ENCODE measurements at regions not wholly inside any gene's neighbourhood (a gene's known extent, or its start where the extent isn't known, plus 50 kb on each side); places are given as distances from the start of the nearest gene placed in this dataset.

- ChIA-PET CTCF (interaction anchor here (1.0 to 1.3 kb wide), 2 partner anchors 106 to 176 kb away, joined by 3 to 7 read pairs; no protein-coding TSS in a partner anchor), POLR2A (interaction anchor here (0.6 kb wide), 1 partner anchor 672 kb away, joined by 4 read pairs; no protein-coding TSS in a partner anchor)
- Mint-ChIP-seq H3K9me3 (no peaks in the 10 kb centered on the region), H3K4me3 (no peak overlapping the region), H3K4me1 (peaks cover 22% of the 10 kb centered on the region), H3K36me3 (no peaks in the 10 kb centered on the region), H3K27ac (no peak overlapping the region), H3K27me3 (ENCODE audit: low read depth) (no peaks in the 10 kb centered on the region; the same call in 1 of the 2 replicates)
- no peak for TF ChIP-seq KAT7 (CRISPR knock-in tag; IDR thresholded peaks at IDR 0.05; ENCODE audit: borderline replicate concordance)
- ATAC-seq (no peak), DNase-seq (ENCODE audit: low spot score) (no peak)
Observed at GRCh38 chr6:33877982-33878535, 74.3 kb upstream of the MLN start.

GRCh38 chr6:33875696-33876095 lies 71.9 kb upstream of the MLN start:
- Mint-ChIP-seq H3K27ac (no peak overlapping the region), H3K4me1 (peaks cover 22% of the 10 kb centered on the region), H3K36me3 (no peaks in the 10 kb centered on the region), H3K27me3 (ENCODE audit: low read depth) (no peaks in the 10 kb centered on the region; the same call in 1 of the 2 replicates), H3K9me3 (no peaks in the 10 kb centered on the region), H3K4me3 (no peak overlapping the region)
- no peak for ATAC-seq
- ChIA-PET POLR2A (no interaction called here), CTCF (interaction anchor here (1.0 kb wide), 1 partner anchor 104 kb away, joined by 4 read pairs; no protein-coding TSS in a partner anchor)
- no peak for DNase-seq (ENCODE audit: low spot score)
- TF ChIP-seq ATF6 (CRISPR knock-in tag; IDR thresholded peaks at IDR 0.05), result no peak
- TF ChIP-seq ERG (CRISPR knock-in tag; IDR thresholded peaks at IDR 0.05), result no peak
- TF ChIP-seq ATF2 (CRISPR knock-in tag; IDR thresholded peaks at IDR 0.05; ENCODE audit: borderline replicate concordance, low read depth), result no peak
- TF ChIP-seq GABPB1 (CRISPR knock-in tag; IDR thresholded peaks at IDR 0.05), result no peak
- TF ChIP-seq TEAD1 (CRISPR knock-in tag; IDR thresholded peaks at IDR 0.05), result no peak
- TF ChIP-seq SOX15 (CRISPR knock-in tag; IDR thresholded peaks at IDR 0.05), result no peak

- no peak for DNase-seq (ENCODE audit: low spot score)
- no peaks in the 10 kb centered on the region for H3K9me3 Mint-ChIP-seq
- ATAC-seq, result no peak
- H3K36me3 Mint-ChIP-seq, result no peaks in the 10 kb centered on the region
- H3K4me1 Mint-ChIP-seq, result peaks cover 17% of the 10 kb centered on the region
- ChIA-PET POLR2A (no interaction called here), CTCF (interaction anchor here (1.0 kb wide), 1 partner anchor 104 kb away, joined by 4 read pairs; no protein-coding TSS in a partner anchor)
- H3K27me3 Mint-ChIP-seq (ENCODE audit: low read depth), result no peaks in the 10 kb centered on the region
- H3K27ac Mint-ChIP-seq, result no peak overlapping the region
- H3K4me3 Mint-ChIP-seq, result no peak overlapping the region
- TF ChIP-seq ERG (CRISPR knock-in tag; IDR thresholded peaks at IDR 0.05) (no peak), ELF4 (CRISPR knock-in tag; IDR thresholded peaks at IDR 0.05; ENCODE audit: low read depth) (no peak), ZSCAN18 (CRISPR knock-in tag; IDR thresholded peaks at IDR 0.05) (no peak), SOX15 (CRISPR knock-in tag; IDR thresholded peaks at IDR 0.05) (no peak), NFE2L1 (CRISPR knock-in tag; IDR thresholded peaks at IDR 0.05) (no peak), ZNF512 (CRISPR knock-in tag; IDR thresholded peaks at IDR 0.05; ENCODE audit: borderline replicate concordance) (no peak), RELA (CRISPR knock-in tag; IDR thresholded peaks at IDR 0.05; ENCODE audit: borderline replicate concordance) (no peak), PREB (CRISPR knock-in tag; IDR thresholded peaks at IDR 0.05; ENCODE audit: borderline replicate concordance) (no peak), GTF2I (CRISPR knock-in tag; conservative IDR thresholded peaks at IDR 0.05) (no peak), ZNF416 (CRISPR knock-in tag; IDR thresholded peaks at IDR 0.05) (no peak), E2F5 (CRISPR knock-in tag; IDR thresholded peaks at IDR 0.05) (no peak), MAX (CRISPR knock-in tag; IDR thresholded peaks at IDR 0.05) (no peak)
Observed at GRCh38 chr6:33875141-33875581, 71.4 kb upstream of the MLN start.
